ENCODE measurements at regions not wholly inside any gene's neighbourhood (a gene's known extent, or its start where the extent isn't known, plus 50 kb on each side); places are given as distances from the start of the nearest gene placed in this dataset.

- intact Hi-C loops (cut with micrococcal nuclease) = no loop called here
- no peak for DNase-seq (ENCODE audit: extremely low read depth in 1 of 4, low spot score in 3 of 4)
- H3K4me1 ChIP-seq (replicated peaks in 1 of 2; ENCODE audit: control insufficient read depth in 2 of 2, insufficient read depth in 2 of 2, low read length in 2 of 2) = no peaks in the 10 kb centered on the region
- no peak overlapping the region for H3K4me2 ChIP-seq (ENCODE audit: insufficient read depth, low read length)
- ATAC-seq = no peak
- H3K36me3 ChIP-seq (ENCODE audit: control insufficient read depth, insufficient read depth, low read length) = no peaks in the 10 kb centered on the region
- in situ Hi-C loops (cut with MboI) = no loop called here
- TF ChIP-seq ZNF699 (CRISPR knock-in tag; IDR thresholded peaks at IDR 0.05; ENCODE audit: insufficient replicate concordance) (no peak), BRCA1 (IDR thresholded peaks at IDR 0.05) (no peak), BRCA1 (CRISPR knock-in tag; IDR thresholded peaks at IDR 0.05) (no peak), NFE2L1 (tag; IDR thresholded peaks at IDR 0.05; ENCODE audit: borderline replicate concordance, low read depth) (no peak), HES1 (IDR thresholded peaks at IDR 0.05; ENCODE audit: low read depth) (no peak), ZC3H8 (IDR thresholded peaks at IDR 0.05) (no peak), ZBTB43 (CRISPR knock-in tag; IDR thresholded peaks at IDR 0.05) (no peak), AFF1 (IDR thresholded peaks at IDR 0.05; ENCODE audit: low read depth in 1 of 2, partially characterized antibody in 2 of 2) (no peak), FOXP4 (CRISPR knock-in tag; IDR thresholded peaks at IDR 0.05; ENCODE audit: borderline replicate concordance) (no peak), SAFB (IDR thresholded peaks at IDR 0.05; ENCODE audit: borderline replicate concordance, low read depth, low read length) (no peak), FOXA3 (CRISPR knock-in tag; conservative IDR thresholded peaks at IDR 0.05 in 1 of 2, IDR thresholded peaks at IDR 0.05 in 1 of 2) (no peak)
- no peak for FAIRE-seq
- H4K20me1 ChIP-seq (replicated peaks; ENCODE audit: control insufficient read depth, insufficient read depth, low read length) = no peaks in the 10 kb centered on the region
- H2AFZ ChIP-seq (ENCODE audit: low read depth, low read length) = no peak overlapping the region
- 3% methylated on average over 6 of the region's 6 CpGs for WGBS (ENCODE audit: insufficient coverage, low coverage, missing lambda C conversion rate)
- no peaks in the 10 kb centered on the region; the same call in 1 of the 2 replicates for H3K9me3 ChIP-seq (replicated peaks; ENCODE audit: control insufficient read depth, insufficient read depth, low read depth, low read length)
- no peak overlapping the region for H3K9ac ChIP-seq (ENCODE audit: insufficient read depth in 1 of 2, low read depth in 2 of 2, low read length in 2 of 2)
- H3K4me3 ChIP-seq = no peak overlapping the region
- POLR2A ChIA-PET = no interaction called here
- no peaks in the 10 kb centered on the region for H3K9me1 ChIP-seq (ENCODE audit: control insufficient read depth, insufficient read depth, low read length)
- H3K27ac ChIP-seq (ENCODE audit: extremely low read depth, low read depth, low read length) = no peak overlapping the region
- BruUV-seq (replicated peaks) = no TSS peak
- CTCF ChIA-PET (ENCODE audit: low intra/inter-chr PET ratio) = no interaction called here
- no peaks in the 10 kb centered on the region for H3K79me2 ChIP-seq (ENCODE audit: control insufficient read depth, insufficient read depth, low read length)
- no peaks in the 10 kb centered on the region for H3K27me3 ChIP-seq (ENCODE audit: control insufficient read depth in 2 of 2, insufficient read depth in 2 of 2, low read length in 2 of 2)
Measured at GRCh38 chr3:159732172-159733111, 256.2 kb upstream of the IL12A start.
